OCI-LY1 (cell line): ENCODE measurements at regions not wholly inside any gene's neighbourhood (a gene's known extent, or its start where the extent isn't known, plus 50 kb on each side); places are given as distances from the start of the nearest gene placed in this dataset.

Source experiments
- CTCF ChIP-seq: fragments of 200-600 bp; sonication (generic), shearing (Covaris generic); IDR thresholded peaks from 2 replicates; pipeline ENCODE4 v1.5.1; 2017; ENCODE audit warnings: mild to moderate bottlenecking, antibody characterized with exemption, low read length, moderate library complexity, mixed read lengths
- EZH2 ChIP-seq: fragments of 200-600 bp; sonication (generic), shearing (Covaris generic); IDR thresholded peaks from 2 replicates; pipeline ENCODE4 v1.8.0; 2017; ENCODE audit warnings: borderline replicate concordance, mixed run types, mild to moderate bottlenecking, antibody characterized with exemption, low read length, moderate library complexity, mixed read lengths

GRCh38 chr22:48843640-48844039 is 984.0 kb downstream of the BRD1 start:
- TF ChIP-seq CTCF = no peak
- no peak for TF ChIP-seq EZH2
